ENCODE measurements at regions not wholly inside any gene's neighbourhood (a gene's known extent, or its start where the extent isn't known, plus 50 kb on each side); places are given as distances from the start of the nearest gene placed in this dataset.

DNA sequence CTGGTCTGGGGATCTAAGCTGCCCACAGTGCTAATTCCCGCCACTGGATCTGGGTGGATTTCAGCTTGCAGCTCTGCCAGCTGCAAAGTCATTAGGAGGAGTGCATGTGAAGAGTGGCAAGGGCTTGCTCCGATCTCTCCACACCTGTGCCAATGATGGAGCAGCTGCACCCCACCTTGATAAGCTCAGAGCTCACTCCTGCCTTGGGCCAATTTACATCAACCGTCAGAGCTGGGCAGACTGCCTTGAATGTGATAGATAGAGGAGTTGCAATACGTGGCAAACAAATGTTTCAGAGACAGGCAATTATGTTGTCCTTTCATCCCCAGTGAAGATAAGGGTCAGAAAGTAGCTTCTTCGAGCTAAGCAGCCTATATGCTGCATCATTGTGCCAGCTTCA lies 379.9 kb downstream of the SH2D4B start:
- no peak for TF ChIP-seq CTCF (IDR thresholded peaks at IDR 0.05)
- intact Hi-C loops (cut with micrococcal nuclease): no loop called here
- H3K27me3 Mint-ChIP-seq (ENCODE audit: low read depth in 3 of 3): peaks cover 0 to 3% (median 1%) of the 10 kb centered on the region in 3 donors
- H3K27me3 ChIP-seq (ENCODE audit: control insufficient read depth in 2 of 2, insufficient read depth in 2 of 2, low read length in 2 of 2): no peaks in the 10 kb centered on the region
- H4K20me1 ChIP-seq (ENCODE audit: insufficient read depth, low read length): no peaks in the 10 kb centered on the region
- H3K36me3 ChIP-seq (replicated peaks in 1 of 2; ENCODE audit: control insufficient read depth in 1 of 2, insufficient read depth in 2 of 2, low read length in 2 of 2): no peaks in the 10 kb centered on the region
- H3K36me3 Mint-ChIP-seq: no peaks in the 10 kb centered on the region
- no peak overlapping the region for H2AFZ ChIP-seq (ENCODE audit: insufficient read depth, low read depth, low read length, poor library complexity, severe bottlenecking)
- no peaks in the 10 kb centered on the region for H3K9me3 ChIP-seq (replicated peaks in 1 of 2; ENCODE audit: control insufficient read depth in 1 of 2, insufficient read depth in 1 of 2, low read length in 2 of 2)
- no peak overlapping the region for H3K9ac ChIP-seq (ENCODE audit: insufficient read depth, low read length, poor library complexity, severe bottlenecking)
- peaks cover 0 to 3% (median 0%) of the 10 kb centered on the region in 7 donors for H3K9me3 Mint-ChIP-seq
- H3K4me1 ChIP-seq (ENCODE audit: control insufficient read depth in 1 of 2, insufficient read depth in 2 of 2, low read length in 2 of 2): no peaks in the 10 kb centered on the region
- no peak for DNase-seq
- no peak overlapping the region for H3K4me2 ChIP-seq (replicated peaks; ENCODE audit: extremely low read depth, low read length, poor library complexity, severe bottlenecking)
- no peak overlapping the region for H3K27ac Mint-ChIP-seq
- WGBS (ENCODE audit: insufficient coverage): 100% methylated on average over 3 of the region's 5 CpGs
- no peak overlapping the region for H3K4me3 Mint-ChIP-seq
- H3K4me3 ChIP-seq (replicated peaks in 1 of 3; ENCODE audit: low read depth in 2 of 3, low read length in 3 of 3): no peak overlapping the region
- no peaks in the 10 kb centered on the region for H3K4me1 Mint-ChIP-seq
- no peak overlapping the region for H3K27ac ChIP-seq (ENCODE audit: low read depth in 1 of 2, low read length in 2 of 2)
- no peaks in the 10 kb centered on the region for H3K79me2 ChIP-seq (ENCODE audit: insufficient read depth, low read length)

DNA sequence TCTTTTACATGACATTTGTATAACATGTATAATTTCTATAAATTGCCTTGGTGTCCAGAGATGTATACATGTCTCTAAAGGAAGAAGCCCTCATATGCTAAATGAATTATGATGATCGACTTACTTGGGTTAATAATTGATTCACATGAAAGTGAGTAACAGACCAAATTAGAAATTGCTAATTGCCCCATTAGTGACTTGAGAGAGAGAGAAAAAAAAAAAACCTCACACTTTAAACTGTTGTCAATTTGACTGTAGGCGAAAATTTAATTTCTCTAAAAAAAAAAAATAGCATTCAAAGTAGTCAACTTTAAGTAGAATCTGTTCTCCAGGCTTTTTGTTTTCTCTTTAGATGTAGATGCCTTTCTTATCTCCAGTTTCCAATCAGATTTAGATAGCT lies 383.3 kb downstream of the SH2D4B start:
- no peak overlapping the region for H3K9ac ChIP-seq (ENCODE audit: insufficient read depth, low read length, poor library complexity, severe bottlenecking)
- no peaks in the 10 kb centered on the region for H4K20me1 ChIP-seq (ENCODE audit: insufficient read depth, low read length)
- Mint-ChIP-seq H3K4me3 (no peak overlapping the region), H3K27me3 (ENCODE audit: low read depth in 3 of 3) (peaks cover 0 to 1% (median 0%) of the 10 kb centered on the region in 3 donors), H3K36me3 (no peaks in the 10 kb centered on the region), H3K27ac (no peak overlapping the region), H3K4me1 (no peaks in the 10 kb centered on the region), H3K9me3 (no peaks in the 10 kb centered on the region)
- no peaks in the 10 kb centered on the region for H3K9me3 ChIP-seq (replicated peaks in 1 of 2; ENCODE audit: control insufficient read depth in 1 of 2, insufficient read depth in 1 of 2, low read length in 2 of 2)
- DNase-seq: no peak
- WGBS (ENCODE audit: insufficient coverage): no CpG with 5 or more reads among the region's 2 CpGs
- H2AFZ ChIP-seq (ENCODE audit: insufficient read depth, low read depth, low read length, poor library complexity, severe bottlenecking): no peak overlapping the region
- no peak for TF ChIP-seq CTCF (IDR thresholded peaks at IDR 0.05)
- H3K27me3 ChIP-seq (ENCODE audit: control insufficient read depth in 2 of 2, insufficient read depth in 2 of 2, low read length in 2 of 2): no peaks in the 10 kb centered on the region
- H3K4me3 ChIP-seq (replicated peaks in 1 of 3; ENCODE audit: low read depth in 2 of 3, low read length in 3 of 3): no peak overlapping the region
- H3K27ac ChIP-seq (ENCODE audit: low read depth in 1 of 2, low read length in 2 of 2): no peak overlapping the region
- no peak overlapping the region for H3K4me2 ChIP-seq (replicated peaks; ENCODE audit: extremely low read depth, low read length, poor library complexity, severe bottlenecking)
- H3K4me1 ChIP-seq (ENCODE audit: control insufficient read depth in 1 of 2, insufficient read depth in 2 of 2, low read length in 2 of 2): no peaks in the 10 kb centered on the region
- H3K79me2 ChIP-seq (ENCODE audit: insufficient read depth, low read length): no peaks in the 10 kb centered on the region
- intact Hi-C loops (cut with micrococcal nuclease): loop anchor here (10.0 kb wide), 2 partner anchors 256 to 476 kb away; no protein-coding TSS in a partner anchor
- H3K36me3 ChIP-seq (replicated peaks in 1 of 2; ENCODE audit: control insufficient read depth in 1 of 2, insufficient read depth in 2 of 2, low read length in 2 of 2): no peaks in the 10 kb centered on the region
